Keratinocyte (primary cell): ENCODE measurements at regions not wholly inside any gene's neighbourhood (a gene's known extent, or its start where the extent isn't known, plus 50 kb on each side); places are given as distances from the start of the nearest gene placed in this dataset.

Experiments
- DNase-seq: peaks from one replicate; pipeline ENCODE4 v3.0.0-alpha.2; 2011; ENCODE audit warnings: low read depth, missing footprints, low spot score
- FAIRE-seq: peaks from 2 replicates; lab custom pipeline; 2011; peaks lifted over from hg19 to GRCh38; lab: Jason Lieb, UNC
- H2AFZ ChIP-seq: 2 replicates; pipeline ENCODE4 v1.6.0; 2012; ENCODE audit warnings: low read length, control low read depth, inconsistent platforms; ENCODE audit not compliant: control insufficient read depth
- H3K27ac ChIP-seq: 2 replicates; pipeline ENCODE4 v1.5.1; 2011; ENCODE audit warnings: low read length; ENCODE audit not compliant: control insufficient read depth, insufficient read depth
- H3K27me3 ChIP-seq: 3 replicates; pipeline ENCODE4 v1.6.0; 2011; ENCODE audit warnings: low read length; ENCODE audit not compliant: control insufficient read depth, insufficient read depth; ENCODE audit errors: extremely low read depth
- H3K36me3 ChIP-seq, 2 experiments: 2 replicates in 1 of 2; 3 replicates in 1 of 2; pipeline ENCODE4 v1.5.1; 2011; ENCODE audit warnings: low read length in 2 of 2, mild to moderate bottlenecking in 1 of 2; ENCODE audit not compliant: control insufficient read depth in 2 of 2, insufficient read depth in 2 of 2; ENCODE audit errors: extremely low read depth in 1 of 2
- H3K4me1 ChIP-seq: 3 replicates; pipeline ENCODE4 v1.5.1; 2011; ENCODE audit warnings: low read length; ENCODE audit not compliant: control insufficient read depth, insufficient read depth; ENCODE audit errors: extremely low read depth
- H3K4me2 ChIP-seq: 3 replicates; pipeline ENCODE4 v1.6.0; 2011; ENCODE audit warnings: low read depth, low read length; ENCODE audit not compliant: control insufficient read depth, insufficient read depth; ENCODE audit errors: extremely low read depth
- H3K4me3 ChIP-seq, 3 experiments: fragments of 200-600 bp in 1 of 3; sonication (generic) in 1 of 3; 2 replicates in 2 of 3; 3 replicates in 1 of 3; pipeline ENCODE4 v1.5.1; 2011 to 2016; ENCODE audit warnings: low read length in 3 of 3, mild to moderate bottlenecking in 3 of 3, control low read depth in 2 of 3, inconsistent platforms in 1 of 3, low read depth in 1 of 3, mixed read lengths in 1 of 3, mixed run types in 1 of 3, moderate library complexity in 1 of 3; ENCODE audit not compliant: control insufficient read depth in 2 of 3, insufficient read depth in 2 of 3; ENCODE audit errors: extremely low read depth in 1 of 3
- H3K79me2 ChIP-seq: 2 replicates; pipeline ENCODE4 v1.6.0; 2012; ENCODE audit warnings: low read length; ENCODE audit not compliant: control insufficient read depth, insufficient read depth
- H3K9ac ChIP-seq: 3 replicates; pipeline ENCODE4 v1.6.0; 2011; ENCODE audit warnings: low read length; ENCODE audit not compliant: control insufficient read depth, insufficient read depth; ENCODE audit errors: extremely low read depth
- H3K9me1 ChIP-seq: 3 replicates; pipeline ENCODE4 v1.6.0; 2011; ENCODE audit warnings: low read length; ENCODE audit not compliant: control insufficient read depth, insufficient read depth; ENCODE audit errors: extremely low read depth
- H3K9me3 ChIP-seq: 2 replicates; pipeline ENCODE4 v1.5.1; 2012; ENCODE audit warnings: low read depth, low read length; ENCODE audit not compliant: control insufficient read depth
- H4K20me1 ChIP-seq: 3 replicates; pipeline ENCODE4 v1.6.0; 2011; ENCODE audit warnings: low read length; ENCODE audit not compliant: control insufficient read depth, insufficient read depth; ENCODE audit errors: extremely low read depth
- EZH2 ChIP-seq: IDR thresholded peaks from one replicate; pipeline ENCODE4 v1.6.1; 2012; ENCODE audit warnings: inconsistent platforms, mild to moderate bottlenecking, low read length, moderate library complexity
- dilution Hi-C: fragments of 300-500 bp; cut with MboI; formaldehyde crosslinking; loops from one replicate; pipeline ENCODE4 v1.7.0; 2020; ENCODE audit warnings: low sequenced_read_pairs; ENCODE audit not compliant: extremely low pct_ligation_motif_present
- TF ChIP-seq, protein P1 (sequence below), 3 experiments: IDR thresholded peaks in 1 of 3; conservative IDR thresholded peaks in 1 of 3; optimal IDR thresholded peaks in 1 of 3; 2 replicates in 2 of 3; 3 replicates in 1 of 3; pipeline versions ENCODE3 to v1.5.1; 2011; ENCODE audit warnings: low read length in 3 of 3, mild to moderate bottlenecking in 3 of 3, moderate library complexity in 2 of 3, control low read depth in 1 of 3, inconsistent platforms in 1 of 3; ENCODE audit not compliant: insufficient read depth in 2 of 3; ENCODE audit errors: extremely low read depth in 1 of 3

DNA sequence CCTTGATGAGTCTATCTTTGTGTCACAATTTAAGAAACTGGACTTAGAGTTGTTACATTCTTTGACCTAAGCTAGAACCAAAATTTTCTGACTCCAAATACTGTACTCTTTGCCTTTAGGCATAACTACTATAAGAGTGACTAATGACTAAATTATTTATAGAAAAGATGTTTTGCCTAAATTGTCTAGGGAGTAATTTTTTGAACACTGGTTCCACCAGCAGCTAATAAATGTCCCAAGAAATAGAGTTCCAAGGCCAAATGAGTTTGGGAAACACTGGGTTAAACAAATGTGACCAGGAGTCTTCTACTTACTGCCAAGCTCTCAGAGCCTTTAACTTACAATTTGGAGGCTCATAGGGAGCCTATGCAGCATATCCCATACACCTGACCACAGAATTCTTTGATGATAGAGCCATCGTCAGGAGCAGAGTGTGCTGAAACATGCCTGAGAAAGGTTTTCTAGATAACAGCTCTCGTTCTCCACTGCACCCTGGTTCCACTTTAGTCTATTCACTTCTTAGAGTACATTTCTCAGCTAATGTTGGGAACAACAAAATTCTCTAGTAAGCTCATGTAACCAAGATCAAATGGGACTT is 215.9 kb upstream of the HMGA2 start:
- Histone ChIP-seq H2AFZ (no peak overlapping the region), H4K20me1 (no peaks in the 10 kb centered on the region), H3K27me3 (no peaks in the 10 kb centered on the region), H3K79me2 (peaks cover 12% of the 10 kb centered on the region), H3K9me1 (no peaks in the 10 kb centered on the region), H3K9ac (peak overlapping the region; percentile 48), H3K27ac (peak overlapping the region; percentile 78), H3K9me3 (no peaks in the 10 kb centered on the region), H3K4me2 (peak overlapping the region; percentile 22), H3K4me1 (peaks cover 95% of the 10 kb centered on the region), H3K4me3 (no peak overlapping the region), H3K36me3 (peaks cover 0 to 3% of the 10 kb centered on the region in 2 experiments)
- FAIRE-seq (peak; percentile 91), DNase-seq (no peak)
- dilution Hi-C loops: no loop called here
- TF ChIP-seq EZH2: no peak
- TF ChIP-seq, protein P1, sequence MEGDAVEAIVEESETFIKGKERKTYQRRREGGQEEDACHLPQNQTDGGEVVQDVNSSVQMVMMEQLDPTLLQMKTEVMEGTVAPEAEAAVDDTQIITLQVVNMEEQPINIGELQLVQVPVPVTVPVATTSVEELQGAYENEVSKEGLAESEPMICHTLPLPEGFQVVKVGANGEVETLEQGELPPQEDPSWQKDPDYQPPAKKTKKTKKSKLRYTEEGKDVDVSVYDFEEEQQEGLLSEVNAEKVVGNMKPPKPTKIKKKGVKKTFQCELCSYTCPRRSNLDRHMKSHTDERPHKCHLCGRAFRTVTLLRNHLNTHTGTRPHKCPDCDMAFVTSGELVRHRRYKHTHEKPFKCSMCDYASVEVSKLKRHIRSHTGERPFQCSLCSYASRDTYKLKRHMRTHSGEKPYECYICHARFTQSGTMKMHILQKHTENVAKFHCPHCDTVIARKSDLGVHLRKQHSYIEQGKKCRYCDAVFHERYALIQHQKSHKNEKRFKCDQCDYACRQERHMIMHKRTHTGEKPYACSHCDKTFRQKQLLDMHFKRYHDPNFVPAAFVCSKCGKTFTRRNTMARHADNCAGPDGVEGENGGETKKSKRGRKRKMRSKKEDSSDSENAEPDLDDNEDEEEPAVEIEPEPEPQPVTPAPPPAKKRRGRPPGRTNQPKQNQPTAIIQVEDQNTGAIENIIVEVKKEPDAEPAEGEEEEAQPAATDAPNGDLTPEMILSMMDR (optimal IDR thresholded peaks at IDR 0.05 in 1 of 3, IDR thresholded peaks at IDR 0.05 in 1 of 3, conservative IDR thresholded peaks at IDR 0.05 in 1 of 3; ENCODE audit: extremely low read depth in 1 of 3, insufficient read depth in 2 of 3, low read length in 3 of 3): no peak

DNA sequence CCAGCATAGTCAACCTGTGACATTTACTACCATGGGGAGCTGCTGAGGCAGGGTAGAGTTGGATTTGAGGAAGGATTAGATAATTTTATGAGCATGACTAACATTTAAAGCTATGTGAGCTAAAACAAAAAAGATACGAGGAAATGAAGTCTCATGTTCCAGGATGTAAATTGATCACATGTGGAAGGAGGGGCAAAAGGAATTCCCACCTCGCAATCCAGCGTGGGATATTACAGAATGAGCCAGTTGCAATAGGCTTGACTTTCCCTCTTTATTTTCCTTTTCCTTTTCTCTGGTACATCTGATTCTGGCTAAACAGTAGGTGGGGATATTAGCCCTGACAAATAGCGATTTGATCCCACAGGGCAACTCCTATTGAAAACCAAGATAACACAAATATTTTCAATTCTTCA is 214.9 kb upstream of the HMGA2 start:
- FAIRE-seq (peak; percentile 93), DNase-seq (no peak)
- Histone ChIP-seq H3K9ac (no peak overlapping the region), H3K27me3 (no peaks in the 10 kb centered on the region), H3K4me2 (peak overlapping the region; percentile 39), H3K9me3 (no peaks in the 10 kb centered on the region), H2AFZ (no peak overlapping the region), H3K4me1 (peaks cover 92% of the 10 kb centered on the region), H3K9me1 (no peaks in the 10 kb centered on the region), H3K27ac (peak overlapping the region; percentile 78), H3K4me3 (no peak overlapping the region), H4K20me1 (no peaks in the 10 kb centered on the region), H3K79me2 (peaks cover 12% of the 10 kb centered on the region), H3K36me3 (peaks cover 0 to 3% of the 10 kb centered on the region in 2 experiments)
- TF ChIP-seq, protein P1 (optimal IDR thresholded peaks at IDR 0.05 in 1 of 3, IDR thresholded peaks at IDR 0.05 in 1 of 3, conservative IDR thresholded peaks at IDR 0.05 in 1 of 3; ENCODE audit: extremely low read depth in 1 of 3, insufficient read depth in 2 of 3, low read length in 3 of 3): peak in 1 of 3 experiments; percentile 16
- TF ChIP-seq EZH2: no peak
- dilution Hi-C loops: no loop called here
